Kidney (tissue), 13 donors: ENCODE measurements at regions not wholly inside any gene's neighbourhood (a gene's known extent, or its start where the extent isn't known, plus 50 kb on each side); places are given as distances from the start of the nearest gene placed in this dataset.

ENCODE experiments used
- DNase-seq, 5 donors: peaks; one replicate each; pipeline ENCODE4 v3.0.0-alpha.2; 2013 to 2020
- FAIRE-seq: peaks from 2 replicates; lab custom pipeline; 2012; peaks lifted over from hg19 to GRCh38; lab: Jason Lieb, UNC
- H3K27ac ChIP-seq, 2 donors: one replicate each; pipeline ENCODE4 v1.7.0; 2013; ENCODE audit warnings: low read depth in 2 of 2, low read length in 2 of 2, inconsistent platforms in 1 of 2
- H3K27me3 ChIP-seq: one replicate; pipeline ENCODE4 v1.7.1; 2013; ENCODE audit warnings: low read length, inconsistent platforms; ENCODE audit not compliant: control insufficient read depth, insufficient read depth
- H3K36me3 ChIP-seq, 3 donors: one replicate each; pipeline versions ENCODE4 v1.7.0 to v1.7.1; 2013; ENCODE audit warnings: low read length in 3 of 3, control low read depth in 1 of 3, inconsistent platforms in 1 of 3; ENCODE audit not compliant: insufficient read depth in 3 of 3, control insufficient read depth in 2 of 3
- H3K4me1 ChIP-seq, 3 donors: one replicate each; pipeline versions ENCODE4 v1.7.0 to v1.7.1; 2013; ENCODE audit warnings: low read length in 3 of 3, inconsistent platforms in 1 of 3, low read depth in 1 of 3; ENCODE audit not compliant: control insufficient read depth in 2 of 3, insufficient read depth in 2 of 3
- H3K4me3 ChIP-seq, 3 donors: one replicate each; pipeline versions ENCODE4 v1.7.0 to v1.8.1; 2013; ENCODE audit warnings: low read length in 3 of 3, control low read depth in 1 of 3, inconsistent platforms in 1 of 3
- H3K9ac ChIP-seq, 3 donors: one replicate each; pipeline versions ENCODE4 v1.7.0 to v1.7.1; 2013; ENCODE audit warnings: low read length in 3 of 3, control low read depth in 1 of 3, inconsistent platforms in 1 of 3
- H3K9me3 ChIP-seq, 3 donors: one replicate each; pipeline versions ENCODE4 v1.7.0 to v1.7.1; 2013; ENCODE audit warnings: low read length in 3 of 3, control low read depth in 1 of 3, inconsistent platforms in 1 of 3; ENCODE audit not compliant: control insufficient read depth in 2 of 3, insufficient read depth in 1 of 3
- intact Hi-C: fragments of 100-400 bp; cut with DNase I; formaldehyde crosslinking; loops from one replicate; pipeline ENCODE4 v1.11.1; 2022
- TF ChIP-seq, protein P1 (sequence below): IDR thresholded peaks from 3 replicates; pipeline ENCODE4 v1.5.1; 2012; ENCODE audit warnings: mild to moderate bottlenecking, moderate library complexity, borderline replicate concordance; ENCODE audit not compliant: insufficient read depth; ENCODE audit errors: extremely low read depth
- donor health status: control.
- donor health status: control.
- donor health status: control.
- donor health status: control.
- donor health status: control.
- donor health status: DM: yes; HTN: yes; CAD: no.
- donor health status: Normal renal cell carcinoma (clear cell type).

GRCh38 chr7:48822138-48822537 is 102.2 kb upstream of the CDC14C start:
- Histone ChIP-seq H3K9ac (no peak overlapping the region), H3K36me3 (no peaks in the 10 kb centered on the region), H3K27me3 (no peaks in the 10 kb centered on the region), H3K4me3 (no peak overlapping the region), H3K9me3 (no peaks in the 10 kb centered on the region), H3K4me1 (no peaks in the 10 kb centered on the region), H3K27ac (no peak overlapping the region)
- DNase-seq (no peak), FAIRE-seq (peak; percentile 85)
- intact Hi-C loops = no loop called here
- TF ChIP-seq, protein P1, sequence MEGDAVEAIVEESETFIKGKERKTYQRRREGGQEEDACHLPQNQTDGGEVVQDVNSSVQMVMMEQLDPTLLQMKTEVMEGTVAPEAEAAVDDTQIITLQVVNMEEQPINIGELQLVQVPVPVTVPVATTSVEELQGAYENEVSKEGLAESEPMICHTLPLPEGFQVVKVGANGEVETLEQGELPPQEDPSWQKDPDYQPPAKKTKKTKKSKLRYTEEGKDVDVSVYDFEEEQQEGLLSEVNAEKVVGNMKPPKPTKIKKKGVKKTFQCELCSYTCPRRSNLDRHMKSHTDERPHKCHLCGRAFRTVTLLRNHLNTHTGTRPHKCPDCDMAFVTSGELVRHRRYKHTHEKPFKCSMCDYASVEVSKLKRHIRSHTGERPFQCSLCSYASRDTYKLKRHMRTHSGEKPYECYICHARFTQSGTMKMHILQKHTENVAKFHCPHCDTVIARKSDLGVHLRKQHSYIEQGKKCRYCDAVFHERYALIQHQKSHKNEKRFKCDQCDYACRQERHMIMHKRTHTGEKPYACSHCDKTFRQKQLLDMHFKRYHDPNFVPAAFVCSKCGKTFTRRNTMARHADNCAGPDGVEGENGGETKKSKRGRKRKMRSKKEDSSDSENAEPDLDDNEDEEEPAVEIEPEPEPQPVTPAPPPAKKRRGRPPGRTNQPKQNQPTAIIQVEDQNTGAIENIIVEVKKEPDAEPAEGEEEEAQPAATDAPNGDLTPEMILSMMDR = no peak

DNA sequence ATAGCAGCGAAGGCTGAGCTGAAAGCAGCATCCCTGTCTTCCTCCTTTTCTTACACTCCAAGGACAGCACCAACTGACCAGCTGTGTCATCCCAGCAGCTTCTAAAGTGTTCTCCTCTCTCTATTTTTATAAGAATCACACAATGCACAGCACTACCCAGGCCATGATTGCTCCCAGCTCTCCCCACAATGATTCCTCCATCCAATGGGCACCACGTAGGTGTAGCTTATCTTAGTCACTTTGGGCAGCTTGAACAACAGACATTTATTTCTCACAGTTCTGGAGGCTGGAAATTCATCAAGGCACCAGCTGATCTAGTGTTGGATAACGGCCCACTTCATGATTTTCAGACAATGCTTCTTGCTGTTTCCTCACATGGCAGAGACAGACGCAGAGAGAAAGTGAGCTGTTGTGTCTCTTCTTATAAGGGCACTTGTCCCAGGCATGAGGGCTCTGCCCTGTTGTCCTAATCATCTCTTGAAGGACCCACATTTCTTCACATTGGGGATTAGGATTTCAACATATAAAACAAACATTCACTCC is 92.0 kb upstream of the CDC14C start:
- no peaks in the 10 kb centered on the region for H3K4me1 ChIP-seq
- H3K27ac ChIP-seq = no peak overlapping the region
- TF ChIP-seq, protein P1 = no peak
- DNase-seq (no peak), FAIRE-seq (no peak)
- no peaks in the 10 kb centered on the region for H3K9me3 ChIP-seq
- no peak overlapping the region for H3K4me3 ChIP-seq
- intact Hi-C loops = no loop called here
- H3K9ac ChIP-seq = no peak overlapping the region
- H3K27me3 ChIP-seq = no peaks in the 10 kb centered on the region
- no peaks in the 10 kb centered on the region for H3K36me3 ChIP-seq

DNA sequence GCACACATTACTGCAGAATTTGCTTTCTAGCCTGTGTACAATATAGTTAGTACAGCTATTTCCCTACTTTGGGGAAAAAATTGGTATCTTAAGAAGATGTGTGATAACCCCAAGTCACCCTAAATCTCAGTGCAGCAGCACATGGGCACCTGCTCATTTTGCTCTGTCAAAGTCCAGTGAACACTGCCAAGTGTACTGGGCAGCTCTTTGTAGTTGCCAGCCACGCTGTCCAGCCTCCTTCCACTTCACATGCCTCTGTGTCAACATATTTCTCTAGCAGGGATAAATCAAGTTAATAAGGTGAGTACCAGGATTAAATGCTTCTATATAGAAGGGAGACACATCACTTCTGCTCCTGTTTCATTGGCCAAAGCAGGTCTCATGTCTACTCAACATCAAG is 87.1 kb upstream of the CDC14C start:
- intact Hi-C loops = no loop called here
- Histone ChIP-seq H3K4me1 (no peaks in the 10 kb centered on the region), H3K9me3 (no peaks in the 10 kb centered on the region), H3K27ac (no peak overlapping the region), H3K9ac (no peak overlapping the region), H3K27me3 (no peaks in the 10 kb centered on the region), H3K4me3 (no peak overlapping the region), H3K36me3 (no peaks in the 10 kb centered on the region)
- TF ChIP-seq, protein P1 = no peak
- DNase-seq (peak in 2 of 5 donors; percentile 12 to 16), FAIRE-seq (no peak)

GRCh38 chr7:48839108-48839507 is 85.2 kb upstream of the CDC14C start:
- H3K4me1 ChIP-seq = no peaks in the 10 kb centered on the region
- no peak overlapping the region for H3K4me3 ChIP-seq
- no peaks in the 10 kb centered on the region for H3K9me3 ChIP-seq
- TF ChIP-seq, protein P1 = no peak
- no peaks in the 10 kb centered on the region for H3K27me3 ChIP-seq
- no peak for DNase-seq
- H3K27ac ChIP-seq = no peak overlapping the region
- H3K36me3 ChIP-seq = no peaks in the 10 kb centered on the region
- intact Hi-C loops = no loop called here
- no peak overlapping the region for H3K9ac ChIP-seq
- no peak for FAIRE-seq
